ENCODE measurements at regions not wholly inside any gene's neighbourhood (a gene's known extent, or its start where the extent isn't known, plus 50 kb on each side); places are given as distances from the start of the nearest gene placed in this dataset.
A peak's percentile ranks its signal among the peaks of the same experiment; 100 is the strongest.

DNA sequence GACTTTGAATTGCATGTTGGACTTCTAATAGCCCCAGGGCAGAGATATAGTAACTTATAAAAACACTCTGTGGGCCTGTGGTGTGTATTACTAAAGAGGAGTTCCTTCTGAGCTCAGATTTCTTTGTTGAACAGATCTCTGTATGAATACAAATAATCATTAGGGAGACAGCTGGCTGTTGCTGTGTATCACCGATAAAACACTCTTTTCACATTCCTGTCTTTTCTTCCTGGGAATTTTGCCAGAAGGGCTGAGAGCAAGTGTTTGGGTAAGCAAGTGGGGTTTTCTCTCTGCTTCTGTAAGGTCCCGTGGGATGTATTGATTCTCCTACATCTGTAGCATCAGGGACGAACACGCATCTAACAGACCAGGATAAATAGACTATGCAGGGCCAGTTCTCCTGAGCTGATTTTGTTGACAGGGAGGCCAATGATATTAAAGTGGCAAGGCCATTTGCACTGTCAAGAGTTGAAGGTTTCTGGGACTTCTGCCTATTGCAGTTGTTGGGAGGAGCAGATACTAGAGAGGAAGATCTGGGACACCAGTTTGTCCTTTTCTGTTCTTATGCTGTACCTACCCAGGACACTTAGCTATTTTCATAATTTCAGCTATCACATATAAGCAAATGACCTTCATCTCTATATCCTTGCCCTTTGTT, 225.9 kb upstream of the CD96 start:
- no peaks in the 10 kb centered on the region for H3K9me3 ChIP-seq (ENCODE audit: control insufficient read depth in 4 of 4, insufficient read depth in 3 of 4, low read length in 3 of 4)
- TF ChIP-seq, protein P1, sequence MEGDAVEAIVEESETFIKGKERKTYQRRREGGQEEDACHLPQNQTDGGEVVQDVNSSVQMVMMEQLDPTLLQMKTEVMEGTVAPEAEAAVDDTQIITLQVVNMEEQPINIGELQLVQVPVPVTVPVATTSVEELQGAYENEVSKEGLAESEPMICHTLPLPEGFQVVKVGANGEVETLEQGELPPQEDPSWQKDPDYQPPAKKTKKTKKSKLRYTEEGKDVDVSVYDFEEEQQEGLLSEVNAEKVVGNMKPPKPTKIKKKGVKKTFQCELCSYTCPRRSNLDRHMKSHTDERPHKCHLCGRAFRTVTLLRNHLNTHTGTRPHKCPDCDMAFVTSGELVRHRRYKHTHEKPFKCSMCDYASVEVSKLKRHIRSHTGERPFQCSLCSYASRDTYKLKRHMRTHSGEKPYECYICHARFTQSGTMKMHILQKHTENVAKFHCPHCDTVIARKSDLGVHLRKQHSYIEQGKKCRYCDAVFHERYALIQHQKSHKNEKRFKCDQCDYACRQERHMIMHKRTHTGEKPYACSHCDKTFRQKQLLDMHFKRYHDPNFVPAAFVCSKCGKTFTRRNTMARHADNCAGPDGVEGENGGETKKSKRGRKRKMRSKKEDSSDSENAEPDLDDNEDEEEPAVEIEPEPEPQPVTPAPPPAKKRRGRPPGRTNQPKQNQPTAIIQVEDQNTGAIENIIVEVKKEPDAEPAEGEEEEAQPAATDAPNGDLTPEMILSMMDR (IDR thresholded peaks at IDR 0.05; ENCODE audit: control extremely low read depth, extremely low read depth): no peak
- DNase-seq (peak; percentile 61 to 92 (median 90)), ATAC-seq (ENCODE audit: insufficient read depth, low FRiP score) (no peak)
- H3K4me3 ChIP-seq: no peak overlapping the region
- peaks cover 0 to 32% (median 24%) of the 10 kb centered on the region in 5 donors for H3K4me1 ChIP-seq (ENCODE audit: control insufficient read depth in 5 of 5, insufficient read depth in 5 of 5, low read length in 5 of 5)
- no peak overlapping the region for H3K9ac ChIP-seq (ENCODE audit: insufficient read depth in 1 of 2, low read length in 2 of 2)
- H3K27ac ChIP-seq (ENCODE audit: low read depth in 1 of 2, low read length in 1 of 2): no peak overlapping the region
- no peaks in the 10 kb centered on the region for H3K36me3 ChIP-seq (ENCODE audit: control insufficient read depth in 4 of 4, insufficient read depth in 4 of 4, low read length in 4 of 4)
- 54 to 78% methylated on average over 4 of the region's 4 CpGs for WGBS, 2 donors
- no peaks in the 10 kb centered on the region for H3K27me3 ChIP-seq (ENCODE audit: control insufficient read depth in 3 of 3, insufficient read depth in 3 of 3, low read length in 2 of 3)

GRCh38 chr3:111318289-111318688, 223.7 kb upstream of the CD96 start:
- H3K27me3 ChIP-seq (ENCODE audit: control insufficient read depth in 3 of 3, insufficient read depth in 3 of 3, low read length in 2 of 3): no peaks in the 10 kb centered on the region
- H3K4me1 ChIP-seq (ENCODE audit: control insufficient read depth in 5 of 5, insufficient read depth in 5 of 5, low read length in 5 of 5): peaks cover 0 to 24% (median 18%) of the 10 kb centered on the region in 5 donors
- H3K4me3 ChIP-seq: no peak overlapping the region
- DNase-seq: no peak
- H3K9me3 ChIP-seq (ENCODE audit: control insufficient read depth in 4 of 4, insufficient read depth in 3 of 4, low read length in 3 of 4): no peaks in the 10 kb centered on the region
- no peak for ATAC-seq (ENCODE audit: insufficient read depth, low FRiP score)
- H3K9ac ChIP-seq (ENCODE audit: insufficient read depth in 1 of 2, low read length in 2 of 2): no peak overlapping the region
- 49 to 71% methylated on average over 2 of the region's 2 CpGs for WGBS, 2 donors
- no peak overlapping the region for H3K27ac ChIP-seq (ENCODE audit: low read depth in 1 of 2, low read length in 1 of 2)
- TF ChIP-seq, protein P1 (IDR thresholded peaks at IDR 0.05; ENCODE audit: control extremely low read depth, extremely low read depth): no peak
- H3K36me3 ChIP-seq (ENCODE audit: control insufficient read depth in 4 of 4, insufficient read depth in 4 of 4, low read length in 4 of 4): no peaks in the 10 kb centered on the region

DNA sequence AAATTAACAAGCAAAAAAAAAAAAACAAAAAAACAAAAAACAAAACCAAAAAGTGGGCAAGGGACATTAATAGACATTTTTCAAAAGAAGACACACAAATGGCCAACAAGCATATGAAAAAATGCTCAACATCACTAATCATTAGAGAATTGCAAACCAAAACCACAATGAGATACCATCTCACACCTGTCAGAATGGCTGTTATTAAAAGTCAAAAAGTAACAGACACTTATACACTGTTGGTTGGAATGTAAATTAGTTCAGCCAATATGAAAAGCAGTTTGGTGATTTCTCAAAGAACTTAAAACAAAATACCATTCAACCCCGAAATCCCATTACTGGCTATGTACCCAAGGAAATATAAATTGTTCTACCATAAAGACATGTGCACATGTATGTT, 222.4 kb upstream of the CD96 start:
- H3K9me3 ChIP-seq (ENCODE audit: control insufficient read depth in 4 of 4, insufficient read depth in 3 of 4, low read length in 3 of 4): no peaks in the 10 kb centered on the region
- peaks cover 0 to 20% (median 14%) of the 10 kb centered on the region in 5 donors for H3K4me1 ChIP-seq (ENCODE audit: control insufficient read depth in 5 of 5, insufficient read depth in 5 of 5, low read length in 5 of 5)
- WGBS, 2 donors: 89 to 91% methylated on average over 1 of the region's 1 CpG
- DNase-seq (no peak), ATAC-seq (ENCODE audit: insufficient read depth, low FRiP score) (no peak)
- no peaks in the 10 kb centered on the region for H3K36me3 ChIP-seq (ENCODE audit: control insufficient read depth in 4 of 4, insufficient read depth in 4 of 4, low read length in 4 of 4)
- no peaks in the 10 kb centered on the region for H3K27me3 ChIP-seq (ENCODE audit: control insufficient read depth in 3 of 3, insufficient read depth in 3 of 3, low read length in 2 of 3)
- no peak overlapping the region for H3K27ac ChIP-seq (ENCODE audit: low read depth in 1 of 2, low read length in 1 of 2)
- no peak overlapping the region for H3K9ac ChIP-seq (ENCODE audit: insufficient read depth in 1 of 2, low read length in 2 of 2)
- TF ChIP-seq, protein P1 (IDR thresholded peaks at IDR 0.05; ENCODE audit: control extremely low read depth, extremely low read depth): no peak
- no peak overlapping the region for H3K4me3 ChIP-seq

DNA sequence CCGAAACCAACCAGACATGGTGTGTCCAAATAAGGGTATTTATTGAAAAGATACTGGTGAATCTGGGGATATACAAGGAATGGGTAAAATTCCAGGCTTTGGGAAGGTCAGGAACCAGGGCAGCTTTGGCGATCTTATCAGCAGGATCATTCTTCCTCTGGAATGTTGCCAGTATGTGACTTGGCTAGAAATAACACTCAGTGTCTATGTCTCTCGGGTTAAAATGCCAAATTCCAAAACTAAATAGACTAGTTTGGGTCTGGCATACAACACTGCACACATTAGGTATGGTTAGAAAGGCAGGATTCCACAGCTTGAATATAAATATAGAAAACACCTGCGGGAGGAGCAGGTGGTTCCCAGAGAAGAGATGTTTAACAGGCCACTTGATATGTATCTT, 220.2 kb upstream of the CD96 start:
- 42 to 51% methylated on average over 4 of the region's 4 CpGs for WGBS, 2 donors
- TF ChIP-seq, protein P1 (IDR thresholded peaks at IDR 0.05; ENCODE audit: control extremely low read depth, extremely low read depth): no peak
- peaks cover 0 to 3% (median 0%) of the 10 kb centered on the region in 5 donors for H3K4me1 ChIP-seq (ENCODE audit: control insufficient read depth in 5 of 5, insufficient read depth in 5 of 5, low read length in 5 of 5)
- H3K9ac ChIP-seq (ENCODE audit: insufficient read depth in 1 of 2, low read length in 2 of 2): no peak overlapping the region
- H3K27ac ChIP-seq (ENCODE audit: low read depth in 1 of 2, low read length in 1 of 2): no peak overlapping the region
- no peaks in the 10 kb centered on the region for H3K27me3 ChIP-seq (ENCODE audit: control insufficient read depth in 3 of 3, insufficient read depth in 3 of 3, low read length in 2 of 3)
- DNase-seq: no peak
- no peaks in the 10 kb centered on the region for H3K9me3 ChIP-seq (ENCODE audit: control insufficient read depth in 4 of 4, insufficient read depth in 3 of 4, low read length in 3 of 4)
- no peak overlapping the region for H3K4me3 ChIP-seq
- ATAC-seq (ENCODE audit: insufficient read depth, low FRiP score): no peak
- H3K36me3 ChIP-seq (ENCODE audit: control insufficient read depth in 4 of 4, insufficient read depth in 4 of 4, low read length in 4 of 4): no peaks in the 10 kb centered on the region
